ENCODE measurements at regions not wholly inside any gene's neighbourhood (a gene's known extent, or its start where the extent isn't known, plus 50 kb on each side); places are given as distances from the start of the nearest gene placed in this dataset.
"Not testable (repeated sequence)": the region's sequence is repeated elsewhere in the genome, so short reads cannot be mapped to it uniquely, and the experiment has no call there.

- TF ChIP-seq YY1 (IDR thresholded peaks at IDR 0.05; ENCODE audit: low read depth, low read length); POLR2A (IDR thresholded peaks at IDR 0.05; ENCODE audit: control extremely low read depth in 1 of 2, low read depth in 2 of 2, low read length in 2 of 2): not testable (repeated sequence)
Observed at GRCh38 chr11:86732739-86733138, 60.3 kb upstream of the ME3 start.
